H1 (cell line): ENCODE measurements at regions not wholly inside any gene's neighbourhood (a gene's known extent, or its start where the extent isn't known, plus 50 kb on each side); places are given as distances from the start of the nearest gene placed in this dataset.
A peak's percentile ranks its signal among the peaks of the same experiment; 100 is the strongest.

Experiments used
- CTCF ChIA-PET: fragments of 300-600 bp; sonication (Branson Sonifier 250); formaldehyde crosslinking; loops from one replicate; lab custom pipeline; 2021; ENCODE audit not compliant: partially characterized antibody; lab: Charles Lee
- POLR2A ChIA-PET: fragments of 300-600 bp; sonication (Branson Sonifier 250); formaldehyde crosslinking; loops from one replicate; lab custom pipeline; 2021; ENCODE audit warnings: inconsistent platforms; ENCODE audit not compliant: partially characterized antibody; lab: Charles Lee
- DNase-seq, 2 experiments: peaks; one replicate each; pipeline versions ENCODE4 v3.0.0 to v3.0.0-alpha.2; 2010 to 2022; ENCODE audit warnings: low spot score in 2 of 2, low read depth in 1 of 2, mixed read lengths in 1 of 2
- FAIRE-seq: peaks from 2 replicates; lab custom pipeline; 2011; peaks lifted over from hg19 to GRCh38; lab: Jason Lieb, UNC
- H2AFZ ChIP-seq: 2 replicates; pipeline ENCODE4 v1.8.1; 2012; ENCODE audit warnings: low read length, inconsistent platforms
- H2AK5ac ChIP-seq: 2 replicates; pipeline ENCODE4 v1.6.1; 2013; ENCODE audit warnings: low read depth, low read length
- H2BK120ac ChIP-seq: replicated peaks from 2 replicates; pipeline ENCODE3; 2013; ENCODE audit warnings: low read depth, low read length, inconsistent platforms
- H2BK12ac ChIP-seq: 2 replicates; pipeline ENCODE4 v1.6.1; 2013; ENCODE audit warnings: low read depth, low read length
- H2BK15ac ChIP-seq: 2 replicates; pipeline ENCODE4 v1.6.1; 2013; ENCODE audit warnings: low read length
- H2BK20ac ChIP-seq: 2 replicates; pipeline ENCODE4 v1.6.1; 2013; ENCODE audit warnings: low read length
- H2BK5ac ChIP-seq: 2 replicates; pipeline ENCODE4 v1.6.1; 2013; ENCODE audit warnings: low read depth, low read length
- H3K14ac ChIP-seq: 2 replicates; pipeline ENCODE4 v1.6.1; 2013; ENCODE audit warnings: inconsistent platforms; ENCODE audit not compliant: insufficient read length
- H3K18ac ChIP-seq: 2 replicates; pipeline ENCODE4 v1.6.1; 2013; ENCODE audit warnings: low read length; ENCODE audit errors: extremely low read depth
- H3K23ac ChIP-seq: 2 replicates; pipeline ENCODE4 v1.6.1; 2013; ENCODE audit warnings: inconsistent platforms; ENCODE audit not compliant: insufficient read length
- H3K23me2 ChIP-seq: 2 replicates; pipeline ENCODE4 v1.6.1; 2013; ENCODE audit warnings: low read depth, low read length
- H3K27ac ChIP-seq: 2 replicates; pipeline ENCODE4 v1.6.1; 2011; ENCODE audit warnings: low read depth, low read length, inconsistent platforms
- H3K27me3 ChIP-seq, 4 experiments: replicated peaks in 1 of 4; 1 replicate in 1 of 4; 2 replicates in 3 of 4; pipeline versions ENCODE4 v1.6.1 to v1.8.1; 2011 to 2013; ENCODE audit warnings: low read length in 3 of 4, mild to moderate bottlenecking in 3 of 4, inconsistent platforms in 2 of 4, mixed read lengths in 2 of 4, moderate library complexity in 1 of 4; ENCODE audit not compliant: control insufficient read depth in 3 of 4, insufficient read depth in 3 of 4; ENCODE audit errors: extremely low read depth in 1 of 4
- H3K36me3 ChIP-seq, 4 experiments: 2 replicates each; pipeline versions ENCODE4 v1.6.1 to v1.8.1; 2011 to 2013; ENCODE audit warnings: mild to moderate bottlenecking in 4 of 4, low read length in 3 of 4, moderate library complexity in 2 of 4, control low read depth in 1 of 4, inconsistent platforms in 1 of 4; ENCODE audit not compliant: insufficient read depth in 4 of 4, control insufficient read depth in 2 of 4
- H3K4ac ChIP-seq: replicated peaks from 2 replicates; pipeline ENCODE3; 2013; ENCODE audit warnings: low read length, low read depth, mixed read lengths, inconsistent platforms; ENCODE audit not compliant: insufficient read length
- H3K4me1 ChIP-seq, 4 experiments: replicated peaks in 1 of 4; 1 replicate in 1 of 4; 2 replicates in 3 of 4; pipeline versions ENCODE4 v1.6.1 to v1.8.1; 2011 to 2013; ENCODE audit warnings: low read length in 3 of 4, inconsistent platforms in 2 of 4, mixed read lengths in 1 of 4; ENCODE audit not compliant: insufficient read depth in 4 of 4, control insufficient read depth in 3 of 4
- H3K4me2 ChIP-seq, 2 experiments: 2 replicates each; pipeline versions ENCODE4 v1.6.1 to v1.8.1; 2011 to 2013; ENCODE audit warnings: low read depth in 2 of 2, low read length in 2 of 2, control low read depth in 1 of 2, inconsistent platforms in 1 of 2, mild to moderate bottlenecking in 1 of 2; ENCODE audit not compliant: insufficient read depth in 1 of 2
- H3K4me3 ChIP-seq, 4 experiments: fragments of 200-600, 300-600 bp in 1 of 4; sonication (generic), shearing (Covaris generic), sonication (Bioruptor Twin) in 1 of 4; 2 replicates each; pipeline versions ENCODE4 v1.5.1 to v1.8.1; 2011 to 2016; ENCODE audit warnings: low read length in 4 of 4, low read depth in 3 of 4, control low read depth in 2 of 4, inconsistent platforms in 2 of 4, mild to moderate bottlenecking in 2 of 4, mixed read lengths in 1 of 4, moderate library complexity in 1 of 4; ENCODE audit not compliant: insufficient read depth in 2 of 4; ENCODE audit errors: extremely low read depth in 1 of 4
- H3K56ac ChIP-seq: replicated peaks from 2 replicates; pipeline ENCODE3; 2013; ENCODE audit warnings: low read depth, mild to moderate bottlenecking, mixed read lengths, low read length, inconsistent platforms; ENCODE audit not compliant: insufficient read length
- H3K79me1 ChIP-seq: 2 replicates; pipeline ENCODE4 v1.6.1; 2013; ENCODE audit warnings: low read depth, low read length, control low read depth
- H3K79me2 ChIP-seq, 2 experiments: 2 replicates each; pipeline versions ENCODE4 v1.6.1 to v1.8.1; 2012 to 2013; ENCODE audit warnings: low read length in 2 of 2, mild to moderate bottlenecking in 2 of 2, inconsistent platforms in 1 of 2; ENCODE audit not compliant: insufficient read depth in 2 of 2, control insufficient read depth in 1 of 2
- H3K9ac ChIP-seq, 4 experiments: replicated peaks in 1 of 4; 1 replicate in 1 of 4; 2 replicates in 3 of 4; pipeline versions ENCODE4 v1.6.1 to v1.8.1; 2011 to 2013; ENCODE audit warnings: low read depth in 3 of 4, low read length in 3 of 4, control low read depth in 2 of 4, mild to moderate bottlenecking in 2 of 4, moderate library complexity in 2 of 4, inconsistent platforms in 1 of 4; ENCODE audit errors: extremely low read depth in 1 of 4
- H3K9me3 ChIP-seq, 2 experiments: 2 replicates each; pipeline versions ENCODE4 v1.6.1 to v1.8.1; 2012 to 2013; ENCODE audit warnings: mild to moderate bottlenecking in 2 of 2, moderate library complexity in 2 of 2, control low read depth in 1 of 2, inconsistent platforms in 1 of 2, low read depth in 1 of 2, low read length in 1 of 2, mixed read lengths in 1 of 2; ENCODE audit not compliant: insufficient read depth in 2 of 2
- H4K20me1 ChIP-seq, 2 experiments: replicated peaks in 1 of 2; 2 replicates each; pipeline versions ENCODE3 to v1.8.1; 2011 to 2013; ENCODE audit warnings: inconsistent platforms in 2 of 2, low read length in 2 of 2, mild to moderate bottlenecking in 1 of 2; ENCODE audit not compliant: insufficient read depth in 2 of 2, control insufficient read depth in 1 of 2
- H4K5ac ChIP-seq: 2 replicates; pipeline ENCODE4 v1.6.1; 2013; ENCODE audit warnings: low read length, low read depth, mixed read lengths, inconsistent platforms; ENCODE audit not compliant: insufficient read length
- H4K8ac ChIP-seq: 2 replicates; pipeline ENCODE4 v1.8.0; 2013; ENCODE audit warnings: mild to moderate bottlenecking, moderate library complexity, low read length, inconsistent platforms; ENCODE audit not compliant: insufficient read depth; ENCODE audit errors: extremely low read depth
- H4K91ac ChIP-seq: replicated peaks from 2 replicates; pipeline ENCODE3; 2013; ENCODE audit warnings: low read length, mixed read lengths, inconsistent platforms; ENCODE audit not compliant: insufficient read length
- ASH2L ChIP-seq: fragments of 200-600, 300-600 bp; sonication (generic); IDR thresholded peaks from one replicate; pipeline ENCODE4 v1.7.1; 2017; ENCODE audit warnings: low read length
- BCL11A ChIP-seq, 2 experiments: IDR thresholded peaks; one replicate each; pipeline ENCODE4 v1.6.1; 2011; ENCODE audit warnings: low read depth in 2 of 2, low read length in 2 of 2, mild to moderate bottlenecking in 2 of 2
- CTBP2 ChIP-seq: IDR thresholded peaks from 2 replicates; pipeline ENCODE4 v1.7.0; 2011; ENCODE audit warnings: borderline replicate concordance, mild to moderate bottlenecking, moderate library complexity, mixed read lengths, low read length; ENCODE audit not compliant: insufficient read depth, insufficient read length
- CTCF ChIP-seq, 3 experiments: IDR thresholded peaks; 1 replicate in 2 of 3; 2 replicates in 1 of 3; pipeline versions ENCODE4 v1.5.1 to v1.6.1; 2011; ENCODE audit warnings: low read length in 3 of 3, mild to moderate bottlenecking in 3 of 3, inconsistent platforms in 2 of 3, low read depth in 1 of 3, moderate library complexity in 1 of 3; ENCODE audit not compliant: insufficient read depth in 1 of 3; ENCODE audit errors: control extremely low read depth in 1 of 3
- FOSL1 ChIP-seq: IDR thresholded peaks from 2 replicates; pipeline ENCODE4 v1.6.1; 2011; ENCODE audit warnings: mild to moderate bottlenecking, low read depth, low read length, moderate library complexity; ENCODE audit not compliant: insufficient read depth
- KDM1A ChIP-seq: fragments of 200-600, 300-600 bp; sonication (generic); IDR thresholded peaks from 2 replicates; pipeline ENCODE4 v1.7.1; 2016; ENCODE audit warnings: mild to moderate bottlenecking, low read length, borderline replicate concordance
- KDM5A ChIP-seq: fragments of 200-600 bp; IDR thresholded peaks from 2 replicates; pipeline ENCODE4 v1.7.1; 2012; ENCODE audit warnings: mild to moderate bottlenecking, low read length, inconsistent platforms, mixed read lengths
- POLR2AphosphoS5 ChIP-seq: IDR thresholded peaks from 2 replicates; pipeline ENCODE4 v1.6.1; 2011; ENCODE audit warnings: low read depth, low read length
- RAD21 ChIP-seq, 2 experiments: IDR thresholded peaks in 1 of 2; conservative IDR thresholded peaks in 1 of 2; 2 replicates each; pipeline ENCODE4 v1.6.1; 2011; ENCODE audit warnings: low read depth in 2 of 2, low read length in 2 of 2, improper control_type of control experiment in 1 of 2, inconsistent platforms in 1 of 2, mild to moderate bottlenecking in 1 of 2, moderate library complexity in 1 of 2
- WGBS, 2 experiments: shearing (Covaris generic) in 1 of 2; methylation state at CpG; one replicate each; pipeline versions ENCODE4 v1.1.6 to v1.1.7; 2013 to 2015; ENCODE audit warnings: low lambda C conversion rate in 2 of 2, mixed read lengths in 2 of 2, inconsistent platforms in 1 of 2, low coverage in 1 of 2, missing lambda C conversion rate in 1 of 2; ENCODE audit not compliant: insufficient replicate concordance in 2 of 2, insufficient coverage in 1 of 2, insufficient read length in 1 of 2; ENCODE audit errors: extremely low coverage in 1 of 2, missing lambda C conversion rate in 1 of 2; 5-methylcytosine and 5-hydroxymethylcytosine counted together

GRCh38 chr19:28710278-28710677 is 502.7 kb downstream of the UQCRFS1 start:
- Histone ChIP-seq H4K5ac (no peak overlapping the region), H4K8ac (no peak overlapping the region), H2BK12ac (no peak overlapping the region), H3K79me2 (no peaks in the 10 kb centered on the region), H2BK5ac (no peak overlapping the region), H2BK20ac (no peak overlapping the region), H3K4me2 (no peak overlapping the region), H4K20me1 (no peaks in the 10 kb centered on the region), H3K36me3 (no peaks in the 10 kb centered on the region; a peak in 2 of 8 replicates), H3K23me2 (no peaks in the 10 kb centered on the region), H3K18ac (no peak overlapping the region), H3K4ac (no peak overlapping the region), H3K9ac (no peak overlapping the region), H4K91ac (no peak overlapping the region), H2BK120ac (no peak overlapping the region), H3K9me3 (no peaks in the 10 kb centered on the region), H3K79me1 (no peaks in the 10 kb centered on the region), H3K14ac (no peak overlapping the region), H3K23ac (no peak overlapping the region), H2AFZ (no peak overlapping the region), H3K4me1 (no peaks in the 10 kb centered on the region), H3K56ac (no peak overlapping the region), H3K27me3 (no peaks in the 10 kb centered on the region), H2BK15ac (no peak overlapping the region), H2AK5ac (no peak overlapping the region), H3K4me3 (no peak overlapping the region), H3K27ac (no peak overlapping the region)
- no peak for DNase-seq
- no peak for TF ChIP-seq KDM1A
- TF ChIP-seq ASH2L = no peak
- peak in 2 of 3 experiments; percentile 37 to 62; a peak in 2 of 4 replicates for TF ChIP-seq CTCF (IDR thresholded peaks at IDR 0.05; ENCODE audit: control extremely low read depth in 1 of 3, insufficient read depth in 1 of 3, low read depth in 1 of 3, low read length in 3 of 3)
- peak; percentile 78 to 81 for TF ChIP-seq RAD21 (IDR thresholded peaks at IDR 0.05 in 1 of 2, conservative IDR thresholded peaks at IDR 0.05 in 1 of 2; ENCODE audit: low read depth in 2 of 2, low read length in 2 of 2)
- TF ChIP-seq FOSL1 = no peak
- TF ChIP-seq BCL11A (IDR thresholded peaks at IDR 0.05; ENCODE audit: low read depth in 2 of 2, low read length in 2 of 2) = no peak
- no peak for TF ChIP-seq KDM5A
- no peak for TF ChIP-seq CTBP2
- TF ChIP-seq POLR2AphosphoS5 = no peak
- no peak for FAIRE-seq
- ChIA-PET POLR2A (no interaction called here), CTCF (interaction anchor here (0.6 to 2.1 kb wide), 15 partner anchors 9 to 467 kb away, joined by 3 to 11 read pairs (median 4); no protein-coding TSS in a partner anchor)
- 32% methylated on average over 3 of the region's 3 CpGs; no CpG with 5 or more reads in 1 of the 2 experiments for WGBS, 2 experiments
